ENCODE measurements at regions not wholly inside any gene's neighbourhood (a gene's known extent, or its start where the extent isn't known, plus 50 kb on each side); places are given as distances from the start of the nearest gene placed in this dataset.

- WGBS, 2 donors = 45 to 55% methylated on average over 1 of the region's 1 CpG
- Histone ChIP-seq H3K9me3 (no peaks in the 10 kb centered on the region), H3K36me3 (no peaks in the 10 kb centered on the region), H3K27ac (no peak overlapping the region), H3K4me1 (no peaks in the 10 kb centered on the region), H3K27me3 (no peaks in the 10 kb centered on the region), H3K4me3 (no peak overlapping the region)
- DNase-seq (no peak), ATAC-seq (ENCODE audit: low FRiP score in 2 of 2) (no peak)
- TF ChIP-seq POLR2A (IDR thresholded peaks at IDR 0.05) = no peak
- TF ChIP-seq CTCF (IDR thresholded peaks at IDR 0.05) = no peak
- TF ChIP-seq POLR2AphosphoS5 (IDR thresholded peaks at IDR 0.05) = no peak
- no peak for TF ChIP-seq EP300 (IDR thresholded peaks at IDR 0.05)
Observed at GRCh38 chr5:33034777-33035176, 323.7 kb downstream of the NPR3 start.

GRCh38 chr5:33035851-33036527 is 324.9 kb downstream of the NPR3 start:
- TF ChIP-seq POLR2A (IDR thresholded peaks at IDR 0.05) (no peak), CTCF (IDR thresholded peaks at IDR 0.05) (no peak), POLR2AphosphoS5 (IDR thresholded peaks at IDR 0.05) (no peak), EP300 (IDR thresholded peaks at IDR 0.05) (no peak)
- ATAC-seq (ENCODE audit: low FRiP score in 2 of 2) (no peak), DNase-seq (no peak)
- 93 to 94% methylated on average over 3 of the region's 3 CpGs for WGBS, 2 donors
- no peak overlapping the region for H3K27ac ChIP-seq
- H3K4me1 ChIP-seq = no peaks in the 10 kb centered on the region
- peaks cover 0 to 10% (median 6%) of the 10 kb centered on the region in 4 donors for H3K9me3 ChIP-seq
- H3K36me3 ChIP-seq = no peaks in the 10 kb centered on the region
- no peaks in the 10 kb centered on the region for H3K27me3 ChIP-seq
- H3K4me3 ChIP-seq = no peak overlapping the region

- Histone ChIP-seq H3K27ac (no peak overlapping the region), H3K4me1 (no peaks in the 10 kb centered on the region), H3K36me3 (no peaks in the 10 kb centered on the region), H3K27me3 (no peaks in the 10 kb centered on the region), H3K4me3 (no peak overlapping the region), H3K9me3 (peaks cover 0 to 17% (median 8%) of the 10 kb centered on the region in 4 donors)
- no peak for ATAC-seq (ENCODE audit: low FRiP score in 2 of 2)
- no peak for DNase-seq
- 81 to 83% methylated on average over 1 of the region's 1 CpG for WGBS, 2 donors
- no peak for TF ChIP-seq POLR2A (IDR thresholded peaks at IDR 0.05)
- TF ChIP-seq POLR2AphosphoS5 (IDR thresholded peaks at IDR 0.05) = no peak
- TF ChIP-seq EP300 (IDR thresholded peaks at IDR 0.05) = no peak
- no peak for TF ChIP-seq CTCF (IDR thresholded peaks at IDR 0.05)
Observed at GRCh38 chr5:33037076-33037475, 326.0 kb downstream of the NPR3 start.

- no peak overlapping the region for H3K27ac ChIP-seq
- no peaks in the 10 kb centered on the region for H3K4me1 ChIP-seq
- peak in 1 of 2 donors; percentile 20 for ATAC-seq (ENCODE audit: low FRiP score in 2 of 2)
- no peak overlapping the region for H3K4me3 ChIP-seq
- no peaks in the 10 kb centered on the region for H3K27me3 ChIP-seq
- H3K36me3 ChIP-seq = no peaks in the 10 kb centered on the region
- 94% methylated on average over 3 of the region's 3 CpGs; no CpG with 5 or more reads in 1 of the 2 donors for WGBS, 2 donors
- no peak for TF ChIP-seq POLR2AphosphoS5 (IDR thresholded peaks at IDR 0.05)
- no peak for TF ChIP-seq CTCF (IDR thresholded peaks at IDR 0.05)
- no peak for TF ChIP-seq POLR2A (IDR thresholded peaks at IDR 0.05)
- no peak for TF ChIP-seq EP300 (IDR thresholded peaks at IDR 0.05)
- DNase-seq = peak in 1 of 2 donors; percentile 45
- peaks cover 0 to 17% (median 8%) of the 10 kb centered on the region in 4 donors for H3K9me3 ChIP-seq
Observed at GRCh38 chr5:33041586-33041985, 330.5 kb downstream of the NPR3 start.
